ENCODE measurements at regions not wholly inside any gene's neighbourhood (a gene's known extent, or its start where the extent isn't known, plus 50 kb on each side); places are given as distances from the start of the nearest gene placed in this dataset.

GRCh38 chr16:87542531-87543102 is 49.8 kb upstream of the ZCCHC14 start:
- no peak for TF ChIP-seq CTCF (IDR thresholded peaks at IDR 0.05; ENCODE audit: extremely low read depth, missing control alignments)
- no peak for DNase-seq (ENCODE audit: low spot score)
